Neural cell (in vitro differentiated cells): ENCODE measurements at regions not wholly inside any gene's neighbourhood (a gene's known extent, or its start where the extent isn't known, plus 50 kb on each side); places are given as distances from the start of the nearest gene placed in this dataset.

Source experiments
- H2AFZ ChIP-seq: fragments of 200-600, 300-800 bp; sonication (generic), shearing (Covaris generic); 2 replicates; pipeline ENCODE4 v1.6.0; 2014; ENCODE audit warnings: low read depth, mild to moderate bottlenecking, antibody characterized with exemption, low read length, moderate library complexity
- H3F3A ChIP-seq: fragments of 200-600 bp; shearing (Covaris generic); 2 replicates; pipeline ENCODE4 v1.6.1; 2016; ENCODE audit warnings: mild to moderate bottlenecking, moderate library complexity, mixed read lengths, antibody characterized with exemption, low read length; ENCODE audit not compliant: insufficient read depth, poor library complexity, severe bottlenecking
- H3K27ac ChIP-seq: fragments of 200-600, 300-800 bp; sonication (generic), shearing (Covaris generic); 2 replicates; pipeline ENCODE4 v1.5.1; 2014; ENCODE audit warnings: mild to moderate bottlenecking, low read length, moderate library complexity
- H3K27me3 ChIP-seq: fragments of 300-800, 200-600 bp; sonication (generic), shearing (Covaris generic); 2 replicates; pipeline ENCODE4 v1.6.0; 2014; ENCODE audit warnings: mild to moderate bottlenecking, low read depth, low read length, moderate library complexity; ENCODE audit not compliant: insufficient read depth
- H3K36me3 ChIP-seq: fragments of 300-800, 200-600 bp; sonication (generic), shearing (Covaris generic); 2 replicates; pipeline ENCODE4 v1.5.1; 2014; ENCODE audit warnings: mild to moderate bottlenecking, antibody characterized with exemption, low read length, moderate library complexity; ENCODE audit not compliant: insufficient read depth
- H3K4me2 ChIP-seq: fragments of 300-800, 200-600 bp; sonication (generic), shearing (Covaris generic); 2 replicates; pipeline ENCODE4 v1.6.0; 2014; ENCODE audit warnings: mild to moderate bottlenecking, low read length
- H3K4me3 ChIP-seq: fragments of 300-800, 200-600 bp; sonication (generic), shearing (Covaris generic); 2 replicates; pipeline ENCODE4 v1.5.1; 2014; ENCODE audit warnings: mild to moderate bottlenecking, low read length, moderate library complexity
- H3K79me2 ChIP-seq: fragments of 200-600 bp; shearing (Covaris generic); replicated peaks from 2 replicates; pipeline ENCODE4 v1.6.0; 2014; ENCODE audit warnings: mild to moderate bottlenecking, low read length, moderate library complexity; ENCODE audit not compliant: insufficient read depth
- H3K9ac ChIP-seq: fragments of 300-800, 200-600 bp; sonication (generic), shearing (Covaris generic); 2 replicates; pipeline ENCODE4 v1.6.1; 2016; ENCODE audit warnings: mild to moderate bottlenecking, low read length, mixed read lengths
- H3K9me2 ChIP-seq: fragments of 200-600 bp; shearing (Covaris generic); 2 replicates; pipeline ENCODE4 v1.6.1; 2016; ENCODE audit warnings: mild to moderate bottlenecking, low read length, mixed read lengths; ENCODE audit not compliant: insufficient read depth
- H3K9me3 ChIP-seq: fragments of 200-600, 300-800 bp; sonication (generic), shearing (Covaris generic); 2 replicates; pipeline ENCODE4 v1.6.1; 2016; ENCODE audit warnings: mild to moderate bottlenecking, mixed run types, low read length, moderate library complexity, mixed read lengths
- H4K20me1 ChIP-seq: fragments of 200-600 bp; shearing (Covaris generic); 2 replicates; pipeline ENCODE4 v1.6.1; 2016; ENCODE audit warnings: mild to moderate bottlenecking, mixed run types; ENCODE audit not compliant: insufficient read depth
- CTCF ChIP-seq: fragments of 450-650 bp; IDR thresholded peaks from 2 replicates; pipeline ENCODE4 v1.5.1; 2014; ENCODE audit warnings: antibody characterized with exemption, mild to moderate bottlenecking, moderate library complexity; ENCODE audit not compliant: poor library complexity, severe bottlenecking
- EP300 ChIP-seq: fragments of 450-650 bp; conservative IDR thresholded peaks from 2 replicates; pipeline ENCODE4 v1.6.1; 2014; ENCODE audit warnings: antibody characterized with exemption, mild to moderate bottlenecking, moderate library complexity; ENCODE audit not compliant: poor library complexity, severe bottlenecking
- EZH2 ChIP-seq: fragments of 200-600, 300-800 bp; shearing (Covaris generic), sonication (generic); IDR thresholded peaks from 2 replicates; pipeline ENCODE4 v1.6.1; 2014; ENCODE audit warnings: antibody characterized with exemption, low read length, borderline replicate concordance, mild to moderate bottlenecking; ENCODE audit not compliant: insufficient read depth, poor library complexity, severe bottlenecking
- POLR2AphosphoS5 ChIP-seq: IDR thresholded peaks from 2 replicates; pipeline ENCODE4 v1.6.1; 2012
- RAD21 ChIP-seq: fragments of 450-650 bp; conservative IDR thresholded peaks from 2 replicates; pipeline ENCODE4 v1.6.1; 2014; ENCODE audit warnings: antibody characterized with exemption, mild to moderate bottlenecking, moderate library complexity
- REST ChIP-seq: IDR thresholded peaks from 2 replicates; pipeline ENCODE4 v1.6.1; 2012; ENCODE audit warnings: borderline replicate concordance
- SMC3 ChIP-seq: fragments of 450-650 bp; conservative IDR thresholded peaks from 2 replicates; pipeline ENCODE4 v1.6.1; 2014; ENCODE audit warnings: antibody characterized with exemption, mild to moderate bottlenecking, moderate library complexity; ENCODE audit not compliant: poor library complexity

- H3K9me2 ChIP-seq, result no peaks in the 10 kb centered on the region
- no peak overlapping the region for H3K4me2 ChIP-seq
- H2AFZ ChIP-seq, result no peak overlapping the region
- no peak overlapping the region for H3K4me3 ChIP-seq
- H3K36me3 ChIP-seq, result no peaks in the 10 kb centered on the region
- H3K27me3 ChIP-seq, result no peaks in the 10 kb centered on the region
- no peaks in the 10 kb centered on the region for H3K9me3 ChIP-seq
- TF ChIP-seq EP300 (no peak), REST (no peak), SMC3 (no peak), EZH2 (no peak), POLR2AphosphoS5 (no peak), CTCF (no peak), RAD21 (no peak)
- H3F3A ChIP-seq, result no peaks in the 10 kb centered on the region
- H3K9ac ChIP-seq, result no peak overlapping the region
- H3K79me2 ChIP-seq, result no peaks in the 10 kb centered on the region
- H3K27ac ChIP-seq, result no peak overlapping the region
- H4K20me1 ChIP-seq, result no peaks in the 10 kb centered on the region
Observed at GRCh38 chr1:243944429-243945160, 94.6 kb upstream of the AKT3 start.

- no peak overlapping the region for H3K4me3 ChIP-seq
- H3K27ac ChIP-seq, result no peak overlapping the region
- H3K4me2 ChIP-seq, result no peak overlapping the region
- H3K9ac ChIP-seq, result no peak overlapping the region
- H3F3A ChIP-seq, result no peaks in the 10 kb centered on the region
- H3K27me3 ChIP-seq, result no peaks in the 10 kb centered on the region
- no peaks in the 10 kb centered on the region for H3K9me3 ChIP-seq
- TF ChIP-seq REST, result no peak
- TF ChIP-seq EZH2, result no peak
- H3K79me2 ChIP-seq, result no peaks in the 10 kb centered on the region
- no peaks in the 10 kb centered on the region for H4K20me1 ChIP-seq
- H2AFZ ChIP-seq, result no peak overlapping the region
- no peaks in the 10 kb centered on the region for H3K9me2 ChIP-seq
- H3K36me3 ChIP-seq, result no peaks in the 10 kb centered on the region
Observed at GRCh38 chr1:243943671-243944428, 93.8 kb upstream of the AKT3 start.
